ENCODE measurements at regions not wholly inside any gene's neighbourhood (a gene's known extent, or its start where the extent isn't known, plus 50 kb on each side); places are given as distances from the start of the nearest gene placed in this dataset.

- H3K9me3 ChIP-seq = peaks cover 0 to 8% (median 0%) of the 10 kb centered on the region in 4 donors
- WGBS, 2 donors = 67 to 74% methylated on average over 8 of the region's 8 CpGs
- DNase-seq (ENCODE audit: low spot score in 2 of 2) = no peak
- H3K4me1 ChIP-seq = no peaks in the 10 kb centered on the region
- H3K27me3 ChIP-seq = no peaks in the 10 kb centered on the region
- H3K36me3 ChIP-seq = no peaks in the 10 kb centered on the region
- no peak overlapping the region for H3K4me3 ChIP-seq
- H3K27ac ChIP-seq = no peak overlapping the region
- no peak for TF ChIP-seq EP300 (IDR thresholded peaks at IDR 0.05)
- no peak for TF ChIP-seq POLR2A (IDR thresholded peaks at IDR 0.05)
- no peak for TF ChIP-seq CTCF (IDR thresholded peaks at IDR 0.05)
Measured at GRCh38 chr10:36373424-36374096, 731.5 kb upstream of the FZD8 start.

DNA sequence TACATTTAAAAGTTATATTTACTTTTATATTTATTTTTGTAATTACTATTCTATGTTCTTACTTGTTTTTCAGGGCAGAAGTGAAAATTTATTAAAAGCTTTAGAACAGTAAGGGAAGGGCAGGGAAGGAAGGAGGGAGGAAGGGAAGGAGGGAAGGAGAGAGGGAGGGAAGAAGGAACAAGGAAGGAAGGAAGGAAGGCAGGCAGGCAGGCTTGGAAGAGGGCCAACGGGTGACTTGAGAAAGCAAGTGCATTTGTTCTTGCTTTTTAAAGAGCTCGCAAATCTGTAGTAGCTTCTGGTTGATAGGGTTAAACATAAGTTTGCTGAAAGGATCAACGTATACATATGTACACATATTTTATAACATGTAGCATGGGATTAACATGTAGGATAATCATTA is 725.3 kb upstream of the FZD8 start:
- no peak for DNase-seq (ENCODE audit: low spot score in 2 of 2)
- no peaks in the 10 kb centered on the region for H3K4me1 ChIP-seq
- peaks cover 0 to 2% (median 0%) of the 10 kb centered on the region in 4 donors for H3K9me3 ChIP-seq
- TF ChIP-seq CTCF (IDR thresholded peaks at IDR 0.05) = no peak
- TF ChIP-seq EP300 (IDR thresholded peaks at IDR 0.05) = no peak
- TF ChIP-seq POLR2A (IDR thresholded peaks at IDR 0.05) = no peak
- H3K27me3 ChIP-seq = no peaks in the 10 kb centered on the region
- H3K27ac ChIP-seq = no peak overlapping the region
- no peaks in the 10 kb centered on the region for H3K36me3 ChIP-seq
- no peak overlapping the region for H3K4me3 ChIP-seq
- 52 to 56% methylated on average over 3 of the region's 3 CpGs for WGBS, 2 donors

- no peaks in the 10 kb centered on the region for H3K4me1 ChIP-seq
- no peak for DNase-seq (ENCODE audit: low spot score in 2 of 2)
- peaks cover 0 to 2% (median 0%) of the 10 kb centered on the region in 4 donors for H3K9me3 ChIP-seq
- no peak overlapping the region for H3K4me3 ChIP-seq
- TF ChIP-seq CTCF (IDR thresholded peaks at IDR 0.05) (no peak), EP300 (IDR thresholded peaks at IDR 0.05) (no peak), POLR2A (IDR thresholded peaks at IDR 0.05) (no peak)
- no peak overlapping the region for H3K27ac ChIP-seq
- H3K27me3 ChIP-seq = no peaks in the 10 kb centered on the region
- H3K36me3 ChIP-seq = no peaks in the 10 kb centered on the region
Measured at GRCh38 chr10:36366843-36367242, 724.7 kb upstream of the FZD8 start.

DNA sequence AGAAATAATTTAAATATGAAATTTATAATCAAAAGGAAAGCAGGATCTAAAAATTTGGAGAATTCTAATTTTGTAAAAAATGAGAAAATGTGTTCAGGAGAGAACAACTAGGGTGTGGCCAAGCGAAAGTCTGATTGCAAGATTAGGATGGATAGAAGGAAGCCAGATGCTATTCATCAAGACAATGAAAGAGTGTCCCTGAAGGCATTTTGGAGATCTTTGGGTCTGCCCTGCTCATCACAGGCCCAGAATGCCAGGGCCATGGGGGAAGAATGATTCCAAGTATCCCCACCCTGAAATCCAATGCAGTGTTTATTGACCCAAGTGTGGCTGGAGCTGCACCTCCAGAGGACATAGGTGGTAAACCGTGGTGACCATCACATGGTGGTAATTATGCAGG is 724.0 kb upstream of the FZD8 start:
- 85 to 92% methylated on average over 2 of the region's 2 CpGs for whole genome bisulfite sequencing, 2 donors
- no peak overlapping the region for H3K27ac ChIP-seq
- peaks cover 0 to 2% (median 0%) of the 10 kb centered on the region in 4 donors for H3K9me3 ChIP-seq
- no peak overlapping the region for H3K4me3 ChIP-seq
- TF ChIP-seq EP300 (IDR thresholded peaks at IDR 0.05) (no peak), CTCF (IDR thresholded peaks at IDR 0.05) (no peak), POLR2A (IDR thresholded peaks at IDR 0.05) (no peak)
- H3K4me1 ChIP-seq = no peaks in the 10 kb centered on the region
- no peaks in the 10 kb centered on the region for H3K36me3 ChIP-seq
- H3K27me3 ChIP-seq = no peaks in the 10 kb centered on the region
- no peak for DNase-seq (ENCODE audit: low spot score in 2 of 2)

DNA sequence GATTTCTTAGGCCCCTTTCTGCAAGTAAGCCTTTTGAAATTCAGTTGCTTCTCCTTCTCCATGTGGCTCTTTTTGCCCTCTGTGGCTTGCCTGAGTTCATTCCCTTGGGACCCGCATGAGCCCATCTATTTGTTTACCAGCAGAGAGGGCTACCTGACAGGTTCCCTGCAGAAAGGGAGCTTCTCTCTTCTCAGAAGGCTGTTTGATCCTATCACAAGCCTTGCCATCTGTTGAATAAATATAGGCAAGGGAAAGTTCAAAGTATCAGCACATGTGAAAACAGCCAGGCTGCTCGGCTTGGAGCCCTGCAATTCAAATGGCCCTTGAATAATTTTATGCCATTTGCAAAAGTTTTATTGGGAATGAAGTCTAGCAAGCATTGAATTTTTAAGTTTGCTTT is 720.2 kb upstream of the FZD8 start:
- H3K27me3 ChIP-seq = no peaks in the 10 kb centered on the region
- H3K27ac ChIP-seq = no peak overlapping the region
- TF ChIP-seq POLR2A (IDR thresholded peaks at IDR 0.05) = no peak
- no peak for TF ChIP-seq CTCF (IDR thresholded peaks at IDR 0.05)
- TF ChIP-seq EP300 (IDR thresholded peaks at IDR 0.05) = no peak
- 76 to 78% methylated on average over 2 of the region's 2 CpGs for WGBS, 2 donors
- peaks cover 0 to 2% (median 0%) of the 10 kb centered on the region in 4 donors for H3K9me3 ChIP-seq
- H3K4me1 ChIP-seq = no peaks in the 10 kb centered on the region
- no peaks in the 10 kb centered on the region for H3K36me3 ChIP-seq
- DNase-seq (ENCODE audit: low spot score in 2 of 2) = no peak
- no peak overlapping the region for H3K4me3 ChIP-seq
